GM19438 (cell line): ENCODE measurements at regions not wholly inside any gene's neighbourhood (a gene's known extent, or its start where the extent isn't known, plus 50 kb on each side); places are given as distances from the start of the nearest gene placed in this dataset.
"Not testable (repeated sequence)": the region's sequence is repeated elsewhere in the genome, so short reads cannot be mapped to it uniquely, and the experiment has no call there.

ENCODE experiments used
- ATAC-seq: cut with Tn5 transposase; IDR thresholded peaks from one replicate; pipeline ENCODE4 v1.9.1; 2021; ENCODE audit warnings: low read depth; ENCODE audit not compliant: unreplicated experiment

DNA sequence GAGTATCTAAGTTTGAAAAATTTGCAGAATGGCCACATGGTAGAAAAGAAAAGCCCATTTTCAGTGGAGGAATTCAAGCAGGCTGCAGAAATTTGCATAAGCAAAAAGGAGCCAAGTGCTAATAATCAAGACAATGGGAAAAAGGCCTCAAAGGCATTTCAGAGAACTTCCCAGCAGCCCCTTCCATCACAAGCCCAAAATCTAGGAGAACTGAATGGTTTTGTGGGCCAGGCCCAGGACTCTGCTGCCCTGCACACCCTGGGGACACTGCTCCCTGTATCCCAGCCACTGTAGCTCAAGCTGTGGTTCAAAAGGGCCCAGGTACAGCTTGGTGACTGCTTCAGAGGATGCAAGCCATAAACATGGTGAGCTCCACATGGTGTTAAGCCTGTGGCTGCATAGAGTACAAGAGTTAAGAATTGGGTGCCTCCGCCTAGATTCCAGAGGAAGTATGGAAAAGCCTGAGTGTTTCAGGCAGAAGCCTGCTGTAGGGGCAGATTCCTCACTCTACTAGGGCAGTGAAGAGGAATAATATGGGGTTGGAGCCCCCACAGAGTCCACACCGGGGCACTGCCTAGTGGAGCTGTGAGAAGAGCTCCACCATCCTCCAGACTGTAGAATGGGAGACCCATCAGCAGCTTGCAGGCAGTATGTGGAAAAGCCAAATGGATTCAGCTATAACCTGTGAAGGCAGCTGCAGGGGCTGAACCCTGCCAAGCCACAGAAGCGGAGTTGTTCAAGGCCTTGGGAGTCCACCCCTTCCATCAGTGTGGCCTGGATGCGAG, 720.7 kb upstream of the CTNND2 start:
- ATAC-seq: no peak

DNA sequence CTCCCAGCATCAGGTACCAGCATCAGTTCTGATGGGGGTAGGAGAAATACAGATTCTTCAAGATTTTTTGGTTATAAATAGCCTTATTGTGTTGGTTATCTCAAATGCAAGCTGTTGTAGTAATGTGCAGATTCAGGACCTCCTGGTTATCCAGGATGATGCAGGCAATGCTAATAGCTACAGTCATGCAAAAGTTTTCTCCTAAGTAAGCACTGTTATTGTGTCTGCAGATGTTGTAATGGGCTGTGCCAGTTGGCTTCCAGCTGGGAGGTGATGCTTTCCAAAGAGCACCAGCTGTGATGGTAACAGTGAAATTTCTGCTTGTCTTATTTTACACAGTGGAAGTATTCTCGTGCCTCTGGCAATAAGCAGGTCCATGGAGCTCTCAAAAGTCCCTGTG, 719.2 kb upstream of the CTNND2 start:
- ATAC-seq: no peak

DNA sequence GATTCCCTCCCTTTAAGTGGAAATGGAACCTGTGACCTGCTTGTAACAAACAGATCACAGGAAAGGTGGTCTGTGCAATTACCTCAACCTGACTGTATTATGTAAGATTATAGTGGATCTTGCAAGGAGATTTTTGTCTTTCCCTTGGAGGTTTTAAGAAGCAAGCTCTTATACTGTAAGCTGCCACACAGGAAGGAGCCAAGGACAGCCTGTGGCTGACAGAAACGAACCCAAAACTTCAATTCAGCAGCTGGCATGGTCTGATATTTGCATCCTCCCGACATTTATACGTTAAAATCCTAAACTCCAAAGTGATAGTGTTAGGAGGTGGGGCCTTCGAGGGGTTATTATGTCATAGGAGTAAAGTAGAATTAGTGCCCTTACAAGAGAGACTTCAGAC, 711.8 kb upstream of the CTNND2 start:
- no peak for ATAC-seq

DNA sequence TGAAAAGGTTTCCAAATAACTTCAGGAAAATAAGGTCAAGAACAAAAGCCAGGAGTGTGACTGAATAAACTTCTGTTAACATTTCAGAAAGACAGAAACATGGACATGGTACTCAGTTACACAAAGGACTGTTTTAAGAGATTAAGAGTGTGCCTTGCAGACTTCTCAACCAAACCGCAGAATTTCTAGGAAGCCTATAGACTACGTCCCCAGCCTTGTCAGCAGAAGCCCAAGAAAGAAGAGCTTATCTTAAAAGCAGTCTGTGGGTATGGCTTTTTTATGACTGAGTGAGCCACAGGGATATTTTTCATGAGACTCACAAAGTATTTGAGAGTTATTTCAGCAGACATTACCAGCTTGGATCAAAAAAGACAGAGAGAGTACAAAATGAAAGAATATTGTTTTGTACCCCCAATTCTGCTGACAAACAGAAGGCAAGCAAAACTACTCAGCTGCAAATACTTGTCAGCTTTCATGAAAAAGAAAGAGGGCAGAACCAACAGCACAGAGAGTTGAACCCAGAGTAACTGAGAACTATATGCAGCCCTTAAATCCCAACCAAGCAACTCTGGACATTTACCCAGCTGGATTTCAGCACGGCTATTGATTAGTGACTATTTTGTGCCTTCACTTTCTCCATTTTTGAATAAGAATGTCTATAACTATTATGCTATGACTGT, 711.0 kb upstream of the CTNND2 start:
- ATAC-seq: no peak

DNA sequence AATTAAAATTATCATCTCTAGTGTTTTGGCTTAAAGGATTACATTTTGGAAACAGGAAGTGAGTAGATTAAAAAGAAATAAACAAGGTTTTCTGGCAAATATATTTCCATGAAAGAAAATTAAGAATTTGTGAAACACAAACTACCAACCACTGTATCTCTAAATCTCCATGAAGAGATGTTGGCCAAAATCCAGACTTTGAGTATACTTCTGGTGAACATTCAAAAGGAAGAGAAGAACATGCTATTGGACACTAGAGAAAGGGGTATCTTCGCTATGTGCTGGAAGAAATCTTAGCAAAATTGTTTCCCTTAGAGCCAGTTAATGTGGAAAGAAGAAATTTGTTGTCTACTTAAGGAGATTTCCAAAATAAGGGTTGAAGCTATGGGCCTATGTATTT, 710.4 kb upstream of the CTNND2 start:
- no peak for ATAC-seq

DNA sequence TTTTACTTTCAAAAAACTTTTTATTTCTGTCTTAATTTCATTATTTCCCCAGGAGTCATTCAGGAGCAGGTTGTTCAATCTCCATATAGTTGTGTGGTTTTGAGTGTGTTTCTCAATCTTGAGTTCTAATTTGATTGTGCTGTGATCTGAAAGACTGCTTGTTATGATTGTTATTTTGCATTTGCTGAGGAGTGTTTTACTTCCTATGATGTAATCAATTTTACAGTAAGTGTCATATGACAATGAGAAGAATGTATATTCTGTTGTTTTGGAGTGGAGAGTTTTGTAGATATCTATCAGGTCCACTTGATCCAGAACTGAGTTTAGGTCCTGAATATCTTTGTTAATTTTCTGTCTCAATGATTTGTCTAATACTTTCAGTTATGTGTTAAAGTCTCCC, 706.9 kb upstream of the CTNND2 start:
- ATAC-seq: no peak

DNA sequence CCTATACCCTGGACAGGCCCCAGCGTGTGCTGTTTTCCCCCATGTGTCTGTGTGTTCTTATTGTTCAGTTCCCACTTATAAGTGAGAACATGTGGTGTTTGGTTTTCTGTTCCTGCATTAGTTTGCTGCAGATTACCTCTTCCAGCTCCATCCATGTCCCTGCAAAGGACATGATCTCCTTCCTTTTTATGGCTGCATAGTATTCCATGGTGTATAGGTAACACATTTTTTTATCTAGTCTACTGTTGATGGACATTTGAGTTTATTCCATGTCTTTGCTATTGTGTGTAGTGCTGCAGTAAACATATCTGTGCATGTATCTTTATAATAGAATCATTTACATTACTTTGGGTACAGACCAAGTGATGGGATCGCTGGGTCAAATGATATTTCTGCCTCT, 703.6 kb upstream of the CTNND2 start:
- not testable (repeated sequence) for ATAC-seq

DNA sequence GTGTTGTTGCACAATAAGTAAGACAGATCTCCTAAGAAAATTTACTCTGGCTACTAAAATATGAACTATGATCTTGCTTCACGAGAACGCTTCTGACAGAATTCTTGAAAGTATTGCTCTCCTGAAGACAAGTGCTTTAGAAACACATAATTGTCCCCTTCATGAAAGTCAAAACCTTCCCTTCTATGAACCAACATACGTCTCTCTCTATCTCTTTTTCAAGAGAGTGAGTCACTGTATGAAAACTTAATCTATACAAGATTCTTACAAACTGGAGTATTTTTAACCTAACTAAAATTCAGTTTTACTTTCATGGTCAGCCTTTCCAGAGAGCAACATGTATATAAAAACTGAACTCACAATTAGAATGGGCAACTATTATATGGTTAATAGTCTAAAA, 688.0 kb upstream of the CTNND2 start:
- ATAC-seq: no peak

DNA sequence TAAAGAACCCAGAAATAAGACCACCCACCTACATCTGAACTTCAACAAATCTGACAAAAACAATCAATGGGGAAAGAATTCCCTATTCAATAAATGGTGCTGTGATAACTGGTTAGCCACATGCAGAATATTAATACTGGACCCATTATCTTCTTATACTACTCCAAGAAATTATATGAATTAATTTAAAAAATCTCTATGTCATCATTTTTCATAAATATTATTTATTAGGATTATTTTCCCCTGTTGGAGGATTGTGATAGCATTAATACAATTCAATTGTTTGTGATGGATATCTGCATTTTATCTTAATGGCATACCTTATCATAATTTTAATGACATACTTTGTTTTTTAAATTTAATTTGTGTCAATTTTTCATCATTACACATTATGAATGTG, 682.2 kb upstream of the CTNND2 start:
- ATAC-seq: no peak

DNA sequence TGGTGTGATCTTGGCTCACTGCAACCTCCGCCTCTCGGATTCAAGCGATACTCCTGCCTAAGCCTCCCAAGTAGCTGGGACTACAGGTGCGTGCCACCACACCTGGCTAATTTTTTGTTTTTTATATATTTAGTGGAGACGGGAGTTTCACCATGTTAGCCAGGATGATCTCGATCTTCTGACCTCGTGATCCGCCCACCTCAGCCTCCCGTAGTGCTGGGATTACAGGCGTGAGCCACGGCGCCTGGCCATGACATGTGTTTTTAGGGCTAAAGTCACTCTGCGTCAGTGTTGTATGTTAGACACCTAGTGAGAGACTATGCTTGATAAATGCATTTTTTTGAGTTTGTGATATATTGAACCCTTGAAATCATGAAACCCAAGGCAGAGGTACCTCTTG, 674.6 kb upstream of the CTNND2 start:
- ATAC-seq: not testable (repeated sequence)

DNA sequence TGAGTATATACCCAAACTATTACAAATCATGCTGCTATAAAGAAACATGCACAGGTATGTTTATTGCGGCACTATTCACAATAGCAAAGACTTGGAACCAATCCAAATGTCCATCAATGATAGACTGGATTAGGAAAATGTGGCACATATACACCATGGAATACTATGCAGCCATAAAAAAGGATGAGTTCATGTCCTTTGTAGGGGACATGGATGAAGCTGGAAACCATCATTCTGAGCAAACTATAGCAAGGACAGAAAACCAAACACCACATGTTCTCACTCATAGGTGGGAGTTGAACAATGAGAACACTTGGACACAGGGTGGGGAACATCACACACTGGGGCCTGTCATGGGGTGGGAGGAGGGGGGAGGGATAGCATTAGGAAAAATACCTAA, 672.7 kb upstream of the CTNND2 start:
- ATAC-seq: not testable (repeated sequence)

DNA sequence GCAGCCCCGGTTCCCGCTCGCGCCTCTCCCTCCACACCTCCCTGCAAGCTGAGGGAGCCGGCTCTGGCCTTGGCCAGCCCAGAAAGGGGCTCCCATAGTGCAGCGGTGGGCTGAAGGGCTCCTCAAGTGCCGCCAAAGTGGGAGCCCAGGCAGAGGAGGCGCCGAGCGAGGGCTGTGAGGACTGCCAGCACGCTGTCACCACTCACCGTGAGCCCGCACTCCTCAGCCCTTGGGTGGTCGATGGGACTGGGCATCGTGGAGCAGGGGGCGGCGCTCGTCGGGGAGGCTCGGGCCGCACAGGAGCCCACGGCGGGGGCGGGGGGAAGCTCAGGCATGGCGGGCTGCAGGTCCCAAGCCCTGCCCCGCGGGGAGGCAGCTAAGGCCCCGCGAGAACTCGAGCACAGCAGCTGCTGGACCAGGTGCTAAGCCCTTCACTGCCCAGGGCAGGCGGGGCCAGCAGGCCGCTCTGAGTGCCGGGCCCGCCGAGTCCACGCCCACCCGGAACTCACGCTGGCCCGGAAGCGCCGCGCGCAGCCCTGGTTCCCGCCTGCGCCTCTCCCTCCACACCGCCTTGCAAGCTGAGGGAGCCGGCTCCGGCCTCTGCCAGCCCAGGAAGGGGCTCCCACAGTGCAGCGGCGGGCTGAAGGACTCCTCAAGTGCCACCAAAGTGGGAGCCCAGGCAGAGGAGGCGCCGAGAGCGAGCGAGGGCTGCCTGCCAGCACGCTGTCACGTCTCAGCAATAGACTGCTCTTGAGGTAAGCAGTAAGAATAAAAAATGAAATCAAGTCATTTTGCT, 670.2 kb upstream of the CTNND2 start:
- ATAC-seq: not testable (repeated sequence)

DNA sequence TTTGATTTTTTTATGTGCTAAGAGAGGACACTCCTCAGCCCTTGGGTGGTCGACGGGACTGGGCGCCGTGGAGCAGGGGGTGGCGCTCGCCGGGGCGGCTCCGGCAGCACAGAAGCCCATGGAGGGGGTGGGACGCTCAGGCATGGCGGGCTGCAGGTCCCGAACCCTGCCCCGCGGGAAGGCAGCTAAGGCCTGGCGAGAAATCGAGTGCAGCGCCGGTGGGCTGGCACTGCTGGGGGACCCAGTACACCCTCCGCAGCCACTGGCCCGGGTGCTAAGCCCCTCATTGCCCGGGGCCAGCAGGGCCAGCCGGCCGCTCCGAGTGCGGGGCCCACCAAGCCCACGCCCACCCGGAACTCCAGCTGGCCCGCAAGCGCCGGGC, 669.7 kb upstream of the CTNND2 start:
- ATAC-seq: not testable (repeated sequence)

DNA sequence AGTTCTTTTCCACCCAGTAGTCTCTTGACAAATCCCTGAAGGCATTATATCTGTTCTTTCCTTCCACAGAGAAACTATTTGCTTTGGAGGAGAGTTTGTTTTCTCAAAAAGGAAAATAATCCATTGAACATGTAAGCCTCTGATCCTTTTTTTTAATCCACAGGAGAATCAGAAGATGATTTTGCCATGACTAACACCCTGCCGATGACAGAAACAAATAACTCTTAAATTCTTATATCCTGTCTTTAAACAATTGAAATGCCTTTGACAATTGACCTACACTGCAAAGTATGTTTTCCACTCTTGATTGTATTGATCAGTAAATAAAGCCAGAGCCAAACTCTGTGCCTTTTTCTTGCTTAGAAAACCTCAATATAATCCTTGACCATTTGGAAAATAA, 666.4 kb upstream of the CTNND2 start:
- no peak for ATAC-seq

DNA sequence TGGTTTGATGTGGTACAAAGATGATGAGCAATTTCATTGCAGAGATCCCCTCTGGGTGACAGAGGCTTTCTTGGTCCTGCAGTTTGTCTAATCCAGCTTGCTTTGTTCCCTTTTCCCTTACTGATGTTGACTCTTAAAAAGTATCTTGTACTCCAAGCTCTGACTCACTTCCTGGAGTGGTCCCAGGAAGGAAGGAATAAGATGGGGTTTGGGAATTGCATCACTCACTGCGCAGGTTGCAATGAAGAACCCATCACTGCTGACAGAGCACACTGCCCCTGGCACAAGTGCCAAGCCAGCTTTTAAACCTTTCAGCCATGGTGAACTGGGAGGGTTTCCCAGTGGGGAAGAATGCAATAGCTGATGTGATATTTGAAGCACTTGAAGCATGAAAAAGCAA, 662.2 kb upstream of the CTNND2 start:
- ATAC-seq: no peak

DNA sequence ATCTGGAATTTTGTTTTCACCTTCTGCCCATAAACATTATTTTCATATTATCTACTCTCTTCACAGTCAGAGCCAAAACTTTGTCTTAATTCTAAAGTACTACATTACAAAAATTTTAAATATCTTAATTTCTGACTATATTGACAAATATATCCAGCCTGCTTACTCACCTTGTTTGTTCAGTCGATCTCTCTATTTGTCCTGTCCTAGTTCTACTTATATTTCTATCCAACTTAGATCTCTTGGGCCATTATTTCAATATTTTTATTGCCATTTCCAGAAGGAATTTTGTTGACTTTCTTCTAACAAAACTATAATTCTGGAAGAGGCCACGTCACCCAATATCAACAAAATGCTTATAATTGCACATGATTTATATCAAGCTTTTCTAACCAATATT, 652.8 kb upstream of the CTNND2 start:
- ATAC-seq: no peak

DNA sequence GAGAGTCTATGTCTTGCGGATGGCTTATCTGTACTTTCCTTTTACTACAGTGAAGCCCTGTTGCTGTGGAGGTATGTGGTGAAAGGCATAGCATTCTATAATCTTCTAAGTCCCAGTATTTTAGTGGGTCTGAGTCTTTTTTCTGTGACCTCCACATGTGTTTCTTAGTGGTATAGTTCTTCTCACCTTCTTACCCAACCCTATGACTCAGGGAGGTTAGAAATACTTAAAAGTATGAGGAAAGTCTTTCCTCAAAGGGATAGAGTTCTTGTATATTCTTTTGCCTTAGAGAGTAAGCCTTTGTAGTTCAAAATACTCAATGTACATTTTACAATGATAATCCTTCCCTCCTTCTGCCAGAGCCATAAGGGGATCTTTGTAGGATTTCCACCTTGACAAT, 621.9 kb upstream of the CTNND2 start:
- ATAC-seq: no peak

DNA sequence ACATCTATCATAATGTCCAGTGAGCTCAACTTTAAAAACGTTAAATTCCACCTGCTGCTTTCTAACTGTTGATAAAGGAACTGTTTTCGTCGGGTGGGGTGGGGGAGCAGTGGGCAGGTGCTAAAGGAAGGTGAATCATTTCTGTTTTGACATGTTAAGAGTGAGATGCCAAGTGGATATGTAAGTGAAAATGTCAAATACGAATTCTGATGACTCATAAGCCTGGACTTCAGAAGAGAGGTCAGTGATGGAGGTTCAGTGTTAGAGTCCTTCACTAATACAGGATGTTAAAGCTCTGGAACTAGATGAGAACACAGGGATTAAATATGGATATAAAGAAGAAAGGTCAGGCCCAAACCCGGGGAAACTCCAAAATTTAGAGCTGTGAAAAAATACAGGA, 617.9 kb upstream of the CTNND2 start:
- no peak for ATAC-seq

DNA sequence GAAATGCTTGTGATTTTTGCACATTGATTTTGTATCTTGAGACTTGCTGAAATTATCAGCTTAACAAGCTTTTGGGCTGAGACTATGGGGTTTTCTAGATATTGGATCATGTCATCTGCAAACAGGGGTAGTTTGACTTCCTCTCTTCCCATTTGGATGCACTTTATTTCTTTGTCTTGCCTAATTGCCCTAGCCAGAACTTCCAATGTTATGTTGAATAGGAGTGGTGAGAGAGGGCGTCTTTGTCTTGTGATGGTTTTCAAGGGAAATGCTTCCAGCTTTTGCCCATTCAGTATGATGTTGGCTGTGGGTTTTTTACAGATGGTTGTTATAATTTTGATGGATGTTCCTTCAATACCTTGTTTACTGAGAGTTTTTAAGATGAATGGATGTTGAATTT, 600.7 kb upstream of the CTNND2 start:
- ATAC-seq: not testable (repeated sequence)

DNA sequence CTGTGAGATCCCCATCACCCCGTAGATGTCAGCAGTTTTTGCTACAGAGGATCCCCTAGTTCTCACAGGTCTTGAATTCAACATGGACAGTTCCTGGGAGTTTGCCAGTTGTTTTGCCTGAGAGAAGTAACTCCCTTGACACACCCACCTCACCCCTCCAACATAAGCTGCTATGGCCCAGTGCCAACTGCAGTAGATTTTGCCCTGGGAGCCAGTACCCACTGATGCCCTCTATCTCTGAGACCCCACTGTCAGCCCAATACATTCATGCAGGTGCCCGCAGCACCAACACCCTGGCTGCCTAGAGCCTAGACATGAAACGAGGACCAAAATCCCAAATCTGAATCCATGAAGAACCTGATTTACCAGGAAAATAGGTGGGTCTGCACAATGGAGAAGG, 583.9 kb upstream of the CTNND2 start:
- ATAC-seq: no peak

DNA sequence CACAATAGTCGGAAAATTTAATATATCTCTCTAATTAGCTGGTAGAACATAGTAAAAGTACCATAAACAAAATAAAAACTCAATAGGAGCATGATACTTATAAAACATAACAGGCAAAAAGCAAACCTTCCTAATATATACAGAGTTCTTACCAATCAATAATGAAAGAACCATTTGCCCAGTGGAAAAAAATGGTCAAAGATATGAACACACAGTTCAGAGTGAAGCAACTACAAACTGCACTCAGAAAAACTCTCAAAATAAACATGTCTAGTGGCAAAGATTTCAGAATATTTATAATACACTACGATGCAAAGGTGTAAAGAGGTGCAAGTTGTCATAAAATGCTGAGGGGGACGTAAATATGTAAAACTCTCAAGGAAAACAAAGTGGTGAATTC, 576.2 kb upstream of the CTNND2 start:
- ATAC-seq: no peak

DNA sequence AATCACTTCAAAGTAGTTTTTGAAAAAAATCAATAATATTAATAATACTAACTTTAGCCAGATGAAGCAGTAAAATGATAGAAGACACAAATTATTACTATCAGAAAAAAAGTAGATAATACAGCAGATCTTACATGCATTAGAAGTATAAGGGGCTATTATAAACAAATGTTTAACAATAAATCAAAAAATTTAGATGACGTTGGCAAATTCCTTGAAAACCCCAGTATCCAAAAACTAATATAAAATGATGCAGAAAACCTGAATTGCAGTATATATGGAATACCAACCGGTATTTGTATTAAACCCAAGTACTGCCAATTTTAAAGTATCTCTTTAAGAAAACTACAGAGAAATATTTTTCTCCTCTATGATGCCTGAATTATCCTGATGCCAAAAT, 573.3 kb upstream of the CTNND2 start:
- no peak for ATAC-seq
